Immature natural killer cell (primary cell): ENCODE measurements at regions not wholly inside any gene's neighbourhood (a gene's known extent, or its start where the extent isn't known, plus 50 kb on each side); places are given as distances from the start of the nearest gene placed in this dataset.
"Not testable (repeated sequence)": the region's sequence is repeated elsewhere in the genome, so short reads cannot be mapped to it uniquely, and the experiment has no call there.

ENCODE experiments used
- DNase-seq, 3 donors: peaks; one replicate each; pipeline ENCODE4 v3.0.0; 2022; ENCODE audit warnings: mixed read lengths in 1 of 3
- H3K27ac Mint-ChIP-seq, 6 donors: one replicate each; pipeline ENCODE4 v1.8.0; 2020; ENCODE audit warnings: mixed read lengths in 6 of 6, mild to moderate bottlenecking in 5 of 6, inconsistent platforms in 4 of 6, moderate library complexity in 3 of 6
- H3K27me3 Mint-ChIP-seq, 3 donors: one replicate each; pipeline ENCODE4 v1.8.0; 2020 to 2021; ENCODE audit warnings: low read depth in 3 of 3, mild to moderate bottlenecking in 3 of 3, mixed read lengths in 3 of 3, moderate library complexity in 3 of 3, inconsistent platforms in 1 of 3
- H3K36me3 Mint-ChIP-seq, 3 donors: one replicate each; pipeline ENCODE4 v1.8.0; 2020; ENCODE audit warnings: mixed read lengths in 3 of 3, inconsistent platforms in 2 of 3, mild to moderate bottlenecking in 2 of 3
- H3K4me1 Mint-ChIP-seq, 2 donors: one replicate each; pipeline ENCODE4 v1.8.0; 2020; ENCODE audit warnings: inconsistent platforms in 2 of 2, mild to moderate bottlenecking in 2 of 2, mixed read lengths in 2 of 2, moderate library complexity in 1 of 2
- H3K4me3 Mint-ChIP-seq, 5 donors: one replicate each; pipeline ENCODE4 v1.8.0; 2020; ENCODE audit warnings: mild to moderate bottlenecking in 5 of 5, mixed read lengths in 5 of 5, inconsistent platforms in 3 of 5, moderate library complexity in 3 of 5
- H3K9me3 Mint-ChIP-seq, 6 donors: one replicate each; pipeline ENCODE4 v1.8.0; 2020; ENCODE audit warnings: mild to moderate bottlenecking in 6 of 6, mixed read lengths in 6 of 6, inconsistent platforms in 4 of 6, moderate library complexity in 3 of 6

DNA sequence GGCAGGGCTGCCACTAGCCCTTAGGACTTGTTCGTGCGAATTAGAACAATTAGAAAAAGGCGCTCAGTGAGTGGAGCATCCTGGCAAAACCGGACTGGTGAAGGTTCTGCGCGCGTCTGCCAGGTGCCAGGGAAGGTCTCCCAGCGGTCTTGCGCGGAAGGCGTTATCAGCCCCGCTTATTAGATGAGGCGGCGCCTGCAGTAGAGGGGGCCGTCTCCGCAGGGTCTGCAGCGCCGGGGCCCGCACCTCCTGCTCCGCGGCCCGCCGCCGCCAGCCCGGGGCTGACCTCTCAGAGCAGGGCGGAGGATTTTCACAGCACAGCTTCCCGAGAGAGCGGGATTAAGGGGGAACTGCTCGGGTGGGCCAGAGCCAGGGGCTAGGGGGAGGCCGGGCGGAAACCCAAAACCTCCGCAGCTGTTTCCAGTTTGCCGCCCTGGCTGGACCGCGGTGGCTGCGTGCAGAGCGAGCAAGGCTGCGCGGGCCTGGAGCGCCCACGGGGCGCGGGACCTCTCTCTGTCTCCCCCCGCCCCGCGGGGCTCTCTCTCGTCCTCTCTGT, 155.2 kb downstream of the FOXD2 start:
- H3K27me3 Mint-ChIP-seq, result peaks cover 11 to 14% (median 12%) of the 10 kb centered on the region in 3 donors
- no peaks in the 10 kb centered on the region for H3K4me1 Mint-ChIP-seq
- H3K27ac Mint-ChIP-seq, result no peak overlapping the region
- no peaks in the 10 kb centered on the region for H3K36me3 Mint-ChIP-seq
- H3K4me3 Mint-ChIP-seq, result no peak overlapping the region
- DNase-seq, result no peak
- peaks cover 0 to 4% (median 0%) of the 10 kb centered on the region in 6 donors for H3K9me3 Mint-ChIP-seq

DNA sequence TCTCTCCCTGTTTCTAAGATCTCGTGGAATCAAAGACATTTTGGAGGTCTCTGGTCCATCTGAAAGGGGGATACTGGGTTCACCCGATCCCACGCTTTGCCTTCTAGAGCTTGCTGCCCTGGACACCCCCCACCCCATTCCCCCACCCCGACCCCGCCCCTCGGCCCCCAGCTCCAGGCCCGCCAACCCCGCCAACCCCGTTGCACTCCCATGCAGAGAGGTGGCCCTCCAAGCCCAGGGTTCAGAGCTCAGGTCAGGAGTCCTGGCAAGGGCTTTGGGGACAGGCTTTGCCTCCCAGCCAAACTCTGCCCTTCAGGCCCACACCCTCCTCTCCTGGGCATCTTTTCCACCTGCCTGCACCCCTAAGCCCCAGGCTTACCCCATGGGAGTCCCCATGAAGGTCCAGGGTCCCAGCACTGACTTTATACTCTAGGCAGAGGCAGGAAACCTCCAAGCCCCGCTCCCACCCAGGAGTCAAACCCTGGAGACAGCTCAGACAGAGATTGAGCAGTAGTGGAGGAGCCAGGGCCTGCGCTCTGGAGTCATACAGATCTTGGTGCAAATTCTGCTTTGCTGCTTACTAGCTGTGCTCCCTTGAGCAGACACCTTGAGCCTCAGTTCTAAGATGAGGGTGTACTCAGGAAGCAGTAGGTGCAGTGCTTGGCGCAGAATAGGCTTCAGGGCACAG, 155.9 kb downstream of the FOXD2 start:
- Mint-ChIP-seq H3K4me3 (no peak overlapping the region), H3K27ac (no peak overlapping the region), H3K4me1 (no peaks in the 10 kb centered on the region), H3K36me3 (no peaks in the 10 kb centered on the region), H3K27me3 (peaks cover 11 to 14% (median 12%) of the 10 kb centered on the region in 3 donors), H3K9me3 (peaks cover 0 to 4% (median 0%) of the 10 kb centered on the region in 6 donors)
- no peak for DNase-seq

DNA sequence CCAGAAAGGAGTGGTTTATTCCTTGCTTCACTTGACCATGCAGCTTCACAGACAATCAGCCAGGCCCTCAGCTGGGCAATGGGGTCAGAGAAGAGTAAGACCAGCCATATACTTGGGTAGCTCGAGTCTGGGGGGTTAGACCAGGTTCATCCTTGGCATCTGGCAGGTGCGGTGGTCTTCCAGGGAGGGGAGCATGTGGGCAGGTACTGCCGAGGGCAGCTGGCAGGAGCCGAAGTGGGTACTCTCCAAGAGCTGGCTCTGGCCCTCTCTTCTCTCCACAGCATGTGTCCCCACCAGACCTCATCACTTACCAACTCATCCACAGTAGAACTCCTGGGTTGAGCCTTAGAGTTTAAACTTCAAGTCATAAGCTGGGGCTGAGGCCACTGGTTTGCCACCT, 156.8 kb downstream of the FOXD2 start:
- H3K9me3 Mint-ChIP-seq, result peaks cover 0 to 10% (median 7%) of the 10 kb centered on the region in 6 donors
- H3K4me1 Mint-ChIP-seq, result no peaks in the 10 kb centered on the region
- H3K27me3 Mint-ChIP-seq, result peaks cover 11 to 17% (median 13%) of the 10 kb centered on the region in 3 donors
- DNase-seq, result no peak
- H3K4me3 Mint-ChIP-seq, result no peak overlapping the region
- peaks cover 0 to 6% (median 0%) of the 10 kb centered on the region in 3 donors for H3K36me3 Mint-ChIP-seq
- H3K27ac Mint-ChIP-seq, result no peak overlapping the region

DNA sequence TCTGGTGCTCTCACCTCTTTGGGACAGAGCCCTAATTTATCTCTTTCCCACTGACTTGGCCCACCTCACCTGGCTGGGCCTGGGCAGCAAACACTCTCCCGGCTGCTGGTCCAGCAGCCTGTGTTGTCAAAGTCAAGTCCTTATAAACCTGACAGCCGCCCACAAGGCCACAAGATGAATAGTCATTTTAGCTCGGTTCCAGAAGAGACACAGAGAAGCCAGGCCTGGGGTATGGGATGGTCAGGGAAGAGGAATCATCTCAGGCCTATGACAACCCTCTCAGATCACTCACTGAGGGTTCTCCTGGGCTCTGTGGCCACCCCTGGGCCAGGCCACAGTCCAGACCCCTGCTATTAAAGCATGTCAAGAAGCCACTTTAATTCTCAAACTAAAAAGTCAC, 158.5 kb downstream of the FOXD2 start:
- Mint-ChIP-seq H3K9me3 (peaks cover 0 to 16% (median 9%) of the 10 kb centered on the region in 6 donors), H3K27me3 (peaks cover 11 to 24% (median 15%) of the 10 kb centered on the region in 3 donors), H3K4me1 (no peaks in the 10 kb centered on the region), H3K36me3 (peaks cover 0 to 8% (median 0%) of the 10 kb centered on the region in 3 donors), H3K27ac (no peak overlapping the region), H3K4me3 (no peak overlapping the region)
- no peak for DNase-seq

DNA sequence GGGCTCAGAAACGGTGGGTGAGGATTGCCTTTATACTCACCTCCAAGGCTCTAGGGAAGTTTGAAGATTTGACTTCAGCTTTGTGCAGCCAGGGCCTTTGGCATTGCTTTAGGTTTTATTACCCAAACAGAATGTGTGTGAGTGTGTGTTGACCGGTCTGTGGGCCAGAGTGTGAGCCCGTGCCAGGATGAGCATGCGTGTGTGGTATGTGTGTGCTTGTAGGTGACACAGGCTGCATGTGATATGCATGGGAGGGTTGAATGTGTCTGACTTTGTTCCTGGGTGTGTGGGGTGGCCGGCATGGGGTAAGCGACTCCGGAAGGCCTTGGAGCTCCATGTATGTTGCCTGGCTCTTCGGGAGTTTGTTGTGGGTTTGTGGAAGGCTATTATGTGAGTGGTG, 160.5 kb downstream of the FOXD2 start:
- peaks cover 0 to 12% (median 3%) of the 10 kb centered on the region in 3 donors for H3K36me3 Mint-ChIP-seq

DNA sequence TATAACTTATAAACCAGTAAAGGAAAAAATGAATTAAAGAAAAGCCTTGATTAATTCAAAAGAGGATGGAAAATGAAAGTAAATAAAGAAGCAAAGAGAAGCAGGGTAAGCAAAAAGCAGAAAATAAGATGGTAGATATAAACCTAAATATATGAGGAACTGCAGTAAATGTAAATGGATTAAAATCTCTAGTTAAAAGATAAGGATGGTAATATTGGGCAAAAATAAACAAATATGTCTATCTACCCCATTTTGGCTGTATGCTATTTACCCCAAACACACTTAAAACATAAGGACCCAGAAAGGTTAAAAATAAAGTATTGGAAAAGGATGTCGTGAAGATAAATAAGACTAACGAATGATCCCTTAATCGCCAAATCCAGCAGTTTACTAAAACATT, 161.9 kb downstream of the FOXD2 start:
- peaks cover 13 to 22% (median 14%) of the 10 kb centered on the region in 3 donors for H3K27me3 Mint-ChIP-seq
- no peak overlapping the region for H3K27ac Mint-ChIP-seq
- no peak overlapping the region for H3K4me3 Mint-ChIP-seq
- DNase-seq, result no peak
- H3K4me1 Mint-ChIP-seq, result no peaks in the 10 kb centered on the region
- peaks cover 0 to 12% (median 3%) of the 10 kb centered on the region in 3 donors for H3K36me3 Mint-ChIP-seq
- peaks cover 0 to 30% (median 14%) of the 10 kb centered on the region in 6 donors for H3K9me3 Mint-ChIP-seq

More for the DNA sequence above, 160.5 kb downstream of the FOXD2 start:
- Mint-ChIP-seq H3K27ac (no peak overlapping the region), H3K9me3 (peaks cover 0 to 32% (median 13%) of the 10 kb centered on the region in 6 donors), H3K4me3 (no peak overlapping the region), H3K4me1 (no peaks in the 10 kb centered on the region), H3K27me3 (peaks cover 14 to 28% (median 15%) of the 10 kb centered on the region in 3 donors)
- DNase-seq, result no peak

DNA sequence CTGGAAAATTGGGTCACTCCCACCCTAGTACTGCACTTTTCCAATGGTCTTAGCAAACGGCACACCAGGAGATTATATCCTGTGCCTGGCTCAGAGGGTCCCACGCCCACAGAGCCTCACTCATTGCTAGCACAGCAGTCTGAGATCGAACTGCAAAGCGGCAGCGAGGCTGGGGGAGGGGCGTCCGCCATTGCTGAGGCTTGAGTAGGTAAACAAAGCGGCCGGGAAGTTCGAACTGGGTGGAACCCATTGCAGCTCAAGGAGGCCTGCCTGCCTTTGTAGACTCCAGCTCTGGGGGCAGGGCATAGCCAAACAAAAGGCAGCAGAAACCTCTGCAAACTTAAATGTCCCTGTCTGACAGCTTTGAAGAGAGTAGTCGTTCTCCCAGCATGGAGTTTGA, 164.6 kb downstream of the FOXD2 start:
- DNase-seq, result not testable (repeated sequence)
- Mint-ChIP-seq H3K27me3 (peaks cover 11 to 27% (median 18%) of the 10 kb centered on the region in 3 donors), H3K9me3 (peaks cover 0 to 29% (median 14%) of the 10 kb centered on the region in 6 donors)

DNA sequence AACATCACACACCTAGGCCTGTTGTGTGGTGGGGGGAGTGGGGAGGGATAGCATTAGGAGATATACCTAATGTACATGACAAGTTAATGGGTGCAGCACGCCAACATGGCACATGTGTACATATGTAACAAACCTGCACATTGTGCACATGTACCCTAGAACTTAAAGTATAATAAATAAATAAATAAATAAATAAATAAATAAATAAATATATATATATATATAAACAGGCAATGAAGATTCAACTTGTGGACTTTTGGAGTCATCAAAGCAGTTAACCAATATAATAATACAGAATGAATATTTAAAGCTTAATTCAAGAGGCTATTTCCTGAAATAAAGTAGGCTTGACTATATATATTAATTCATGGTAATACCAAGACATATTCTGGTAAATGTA, 167.0 kb downstream of the FOXD2 start:
- H3K27me3 Mint-ChIP-seq, result peaks cover 10 to 22% (median 14%) of the 10 kb centered on the region in 3 donors
- DNase-seq, H3K4me1 Mint-ChIP-seq, H3K36me3 Mint-ChIP-seq, H3K4me3 Mint-ChIP-seq, H3K27ac Mint-ChIP-seq: not testable (repeated sequence)
- peaks cover 0 to 21% (median 6%) of the 10 kb centered on the region in 6 donors for H3K9me3 Mint-ChIP-seq

More for the DNA sequence above, 164.6 kb downstream of the FOXD2 start:
- H3K36me3 Mint-ChIP-seq, result peaks cover 0 to 12% (median 3%) of the 10 kb centered on the region in 3 donors
- H3K4me1 Mint-ChIP-seq, H3K4me3 Mint-ChIP-seq, H3K27ac Mint-ChIP-seq: not testable (repeated sequence)

DNA sequence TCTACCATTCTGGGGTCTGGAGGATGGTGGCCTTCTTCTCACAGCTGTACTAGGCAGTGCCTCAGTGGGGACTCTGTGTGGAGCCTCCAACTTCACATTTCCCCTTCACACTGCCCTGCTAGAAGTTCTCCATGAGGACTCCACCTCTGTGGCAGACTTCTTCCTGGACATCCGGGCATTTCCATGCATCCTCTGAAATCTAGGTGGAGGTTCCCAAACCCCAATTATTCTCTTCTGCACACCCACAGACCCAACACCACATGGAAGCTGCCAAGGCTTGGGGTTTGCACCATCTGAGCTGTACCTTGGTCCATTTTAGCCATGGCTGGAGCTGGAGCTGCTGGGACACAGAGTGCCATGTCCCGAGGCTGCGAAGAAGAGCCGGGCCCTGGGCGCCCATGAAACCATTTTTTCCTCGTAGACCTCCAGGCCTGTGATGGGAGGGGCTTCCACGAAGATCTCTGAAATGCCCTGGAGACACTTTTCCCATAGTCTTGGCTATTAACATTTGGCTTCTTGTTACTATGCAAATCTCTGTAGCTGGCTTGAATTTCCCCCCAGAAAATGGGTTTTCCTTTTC, 170.5 kb downstream of the FOXD2 start:
- peaks cover 0 to 2% (median 0%) of the 10 kb centered on the region in 6 donors for H3K9me3 Mint-ChIP-seq
- no peak for DNase-seq
- peaks cover 6 to 21% (median 9%) of the 10 kb centered on the region in 3 donors for H3K27me3 Mint-ChIP-seq
- H3K36me3 Mint-ChIP-seq, result no peaks in the 10 kb centered on the region
- no peak overlapping the region for H3K27ac Mint-ChIP-seq
- no peak overlapping the region for H3K4me3 Mint-ChIP-seq
- no peaks in the 10 kb centered on the region for H3K4me1 Mint-ChIP-seq

DNA sequence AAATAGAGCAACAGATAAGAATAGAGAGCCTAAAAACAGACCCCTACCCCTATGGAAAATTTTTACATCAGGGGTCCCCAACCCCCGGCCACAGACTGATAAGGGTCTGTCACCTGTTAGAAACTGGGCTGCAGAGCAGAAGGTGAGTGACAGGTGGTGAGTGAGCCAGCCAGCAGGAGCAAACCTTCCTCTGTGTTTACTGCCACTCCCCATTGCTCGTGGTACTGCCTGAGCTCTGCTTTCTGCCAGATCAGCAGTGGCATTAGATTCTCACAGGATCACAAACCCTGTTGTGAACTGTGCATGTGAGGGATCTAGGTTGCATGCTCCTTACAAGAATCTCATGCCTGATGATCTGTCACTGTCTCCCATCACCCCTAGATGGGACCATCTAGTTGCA, 174.1 kb downstream of the FOXD2 start:
- no peak for DNase-seq
- Mint-ChIP-seq H3K4me3 (no peak overlapping the region), H3K36me3 (no peaks in the 10 kb centered on the region), H3K27me3 (peaks cover 3 to 12% (median 5%) of the 10 kb centered on the region in 3 donors), H3K27ac (no peak overlapping the region), H3K9me3 (no peaks in the 10 kb centered on the region), H3K4me1 (no peaks in the 10 kb centered on the region)

DNA sequence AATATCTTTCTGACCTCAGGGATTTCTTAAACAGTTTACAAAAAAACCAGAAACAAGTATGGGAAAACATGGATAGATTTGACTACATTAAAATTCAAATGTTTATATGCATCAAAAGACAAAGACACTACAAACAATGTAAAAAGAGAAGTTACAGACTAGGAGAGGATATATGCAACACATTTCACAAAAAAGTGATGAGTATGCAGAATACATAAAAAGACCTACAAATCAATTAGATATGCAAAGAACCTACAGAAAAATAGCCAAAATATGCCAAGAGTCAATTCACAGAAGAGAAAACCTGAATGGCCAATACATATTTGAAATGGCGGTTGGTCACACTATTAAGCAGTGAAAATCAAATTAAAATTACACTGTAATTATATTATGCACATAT, 175.0 kb downstream of the FOXD2 start:
- no peaks in the 10 kb centered on the region for H3K4me1 Mint-ChIP-seq
- H3K27ac Mint-ChIP-seq, result no peak overlapping the region
- peaks cover 3 to 10% (median 4%) of the 10 kb centered on the region in 3 donors for H3K27me3 Mint-ChIP-seq
- H3K36me3 Mint-ChIP-seq, result no peaks in the 10 kb centered on the region
- no peak for DNase-seq
- no peak overlapping the region for H3K4me3 Mint-ChIP-seq
- H3K9me3 Mint-ChIP-seq, result no peaks in the 10 kb centered on the region

DNA sequence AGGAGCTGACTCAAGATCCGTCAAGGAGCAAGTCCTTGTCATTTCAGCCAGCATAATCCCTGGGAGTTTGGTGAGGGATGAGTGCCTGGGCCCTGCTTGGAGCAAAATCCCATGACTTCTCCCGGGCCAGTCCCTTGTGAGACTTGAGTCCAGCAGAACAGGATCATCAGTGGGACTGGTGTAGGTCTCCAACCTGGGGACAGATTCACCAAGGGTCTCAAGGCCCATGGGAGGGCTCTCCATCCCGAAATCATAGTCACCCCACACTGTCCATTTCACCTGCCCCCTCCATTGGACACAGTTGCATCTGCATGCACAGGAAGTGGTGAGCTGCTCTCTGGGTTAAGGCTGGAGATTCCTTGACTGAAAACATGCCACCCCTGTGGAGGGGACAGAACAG, 178.2 kb downstream of the FOXD2 start:
- no peaks in the 10 kb centered on the region for H3K4me1 Mint-ChIP-seq
- no peak overlapping the region for H3K4me3 Mint-ChIP-seq
- DNase-seq, result no peak
- H3K36me3 Mint-ChIP-seq, result no peaks in the 10 kb centered on the region
- H3K9me3 Mint-ChIP-seq, result no peaks in the 10 kb centered on the region
- H3K27me3 Mint-ChIP-seq, result peaks cover 2 to 4% (median 4%) of the 10 kb centered on the region in 3 donors
- no peak overlapping the region for H3K27ac Mint-ChIP-seq

DNA sequence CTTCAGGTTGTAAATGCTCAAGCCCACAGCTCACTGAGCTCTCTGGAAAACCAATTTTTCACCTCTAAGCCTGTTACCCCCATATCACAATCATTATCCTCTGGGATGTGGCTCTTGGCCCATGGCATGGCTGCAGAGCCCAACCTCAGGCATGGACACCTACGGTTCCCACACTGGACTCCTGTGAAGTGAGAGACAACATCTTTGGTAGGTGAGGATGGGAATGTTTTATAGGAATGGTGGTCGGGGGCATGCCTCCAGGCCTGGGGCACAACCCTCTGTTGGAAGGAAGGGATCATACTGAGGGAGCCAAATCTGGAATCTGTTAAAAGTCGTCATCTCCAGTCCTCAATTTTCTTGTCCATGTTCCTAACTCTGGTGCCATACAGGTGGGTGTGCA, 179.1 kb downstream of the FOXD2 start:
- no peak overlapping the region for H3K27ac Mint-ChIP-seq
- H3K4me3 Mint-ChIP-seq, result no peak overlapping the region
- H3K4me1 Mint-ChIP-seq, result no peaks in the 10 kb centered on the region
- no peaks in the 10 kb centered on the region for H3K36me3 Mint-ChIP-seq
- no peaks in the 10 kb centered on the region for H3K9me3 Mint-ChIP-seq
- no peak for DNase-seq
- peaks cover 2 to 4% (median 4%) of the 10 kb centered on the region in 3 donors for H3K27me3 Mint-ChIP-seq
